ENCODE measurements at regions not wholly inside any gene's neighbourhood (a gene's known extent, or its start where the extent isn't known, plus 50 kb on each side); places are given as distances from the start of the nearest gene placed in this dataset.

DNA sequence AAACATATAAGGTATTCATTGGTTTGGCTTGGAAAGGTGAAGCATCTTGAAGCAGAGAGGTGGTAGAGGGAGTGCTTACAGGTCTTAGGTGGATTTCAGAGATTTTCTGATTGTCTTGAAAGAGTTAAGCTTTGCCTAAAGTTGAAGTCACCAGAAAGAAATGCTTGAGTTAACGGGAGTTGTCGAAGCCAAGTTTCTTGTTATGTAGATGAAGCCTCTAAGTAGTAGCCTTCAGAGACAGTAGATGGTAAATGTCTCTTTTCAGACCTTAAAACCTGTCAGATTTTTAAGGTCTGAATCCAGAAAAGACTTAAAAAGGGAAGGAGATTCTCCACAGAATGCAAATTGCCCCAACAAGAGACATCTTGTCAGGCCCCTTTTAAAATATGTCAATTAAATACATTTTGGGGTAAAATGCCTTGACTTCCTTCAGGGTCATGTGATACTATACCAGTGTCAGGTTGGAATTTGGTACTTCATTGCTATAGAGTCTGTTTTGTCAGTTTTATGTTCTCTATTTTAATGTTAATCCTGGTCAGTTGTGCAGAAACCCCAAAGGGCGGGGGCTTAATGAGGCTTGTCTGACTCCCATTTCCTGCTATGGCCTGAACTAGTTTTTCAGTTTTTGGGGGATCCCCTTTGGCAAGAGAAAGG is 81.0 kb downstream of the PCDH18 start:
- POLR2A ChIA-PET, result no interaction called here
- H3K4me1 ChIP-seq (ENCODE audit: control insufficient read depth, insufficient read depth, low read length), result no peaks in the 10 kb centered on the region

DNA sequence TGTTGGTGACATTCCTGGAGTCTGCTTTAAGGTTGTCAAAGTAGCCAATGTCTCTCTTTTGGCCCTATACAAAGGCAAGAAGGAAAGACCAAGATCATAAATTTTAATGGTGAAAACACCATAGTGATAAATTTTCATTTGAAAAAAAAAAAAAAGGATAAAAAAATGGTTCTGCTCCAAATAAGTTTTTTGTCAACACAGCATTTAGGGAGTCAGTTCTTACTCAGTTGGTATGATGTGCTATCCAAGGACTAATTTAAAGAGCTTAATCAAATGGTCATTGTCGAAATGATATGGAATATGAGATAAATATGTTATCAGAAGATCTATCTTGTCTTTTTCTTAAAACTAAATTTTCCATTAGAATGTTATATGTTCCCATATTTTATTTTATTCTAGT is 83.9 kb downstream of the PCDH18 start:
- POLR2A ChIA-PET, result no interaction called here
- no peak for TF ChIP-seq SIN3A (IDR thresholded peaks at IDR 0.05; ENCODE audit: borderline replicate concordance, insufficient read depth, low read depth, low read length)
- no peak for TF ChIP-seq TCF7L2 (IDR thresholded peaks at IDR 0.05; ENCODE audit: low read depth, low read length)
- TF ChIP-seq, protein P1, sequence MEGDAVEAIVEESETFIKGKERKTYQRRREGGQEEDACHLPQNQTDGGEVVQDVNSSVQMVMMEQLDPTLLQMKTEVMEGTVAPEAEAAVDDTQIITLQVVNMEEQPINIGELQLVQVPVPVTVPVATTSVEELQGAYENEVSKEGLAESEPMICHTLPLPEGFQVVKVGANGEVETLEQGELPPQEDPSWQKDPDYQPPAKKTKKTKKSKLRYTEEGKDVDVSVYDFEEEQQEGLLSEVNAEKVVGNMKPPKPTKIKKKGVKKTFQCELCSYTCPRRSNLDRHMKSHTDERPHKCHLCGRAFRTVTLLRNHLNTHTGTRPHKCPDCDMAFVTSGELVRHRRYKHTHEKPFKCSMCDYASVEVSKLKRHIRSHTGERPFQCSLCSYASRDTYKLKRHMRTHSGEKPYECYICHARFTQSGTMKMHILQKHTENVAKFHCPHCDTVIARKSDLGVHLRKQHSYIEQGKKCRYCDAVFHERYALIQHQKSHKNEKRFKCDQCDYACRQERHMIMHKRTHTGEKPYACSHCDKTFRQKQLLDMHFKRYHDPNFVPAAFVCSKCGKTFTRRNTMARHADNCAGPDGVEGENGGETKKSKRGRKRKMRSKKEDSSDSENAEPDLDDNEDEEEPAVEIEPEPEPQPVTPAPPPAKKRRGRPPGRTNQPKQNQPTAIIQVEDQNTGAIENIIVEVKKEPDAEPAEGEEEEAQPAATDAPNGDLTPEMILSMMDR (IDR thresholded peaks at IDR 0.05), result no peak
- no peak for TF ChIP-seq POLR2AphosphoS5 (IDR thresholded peaks at IDR 0.05; ENCODE audit: low read depth, low read length)
- TF ChIP-seq, protein P2, sequence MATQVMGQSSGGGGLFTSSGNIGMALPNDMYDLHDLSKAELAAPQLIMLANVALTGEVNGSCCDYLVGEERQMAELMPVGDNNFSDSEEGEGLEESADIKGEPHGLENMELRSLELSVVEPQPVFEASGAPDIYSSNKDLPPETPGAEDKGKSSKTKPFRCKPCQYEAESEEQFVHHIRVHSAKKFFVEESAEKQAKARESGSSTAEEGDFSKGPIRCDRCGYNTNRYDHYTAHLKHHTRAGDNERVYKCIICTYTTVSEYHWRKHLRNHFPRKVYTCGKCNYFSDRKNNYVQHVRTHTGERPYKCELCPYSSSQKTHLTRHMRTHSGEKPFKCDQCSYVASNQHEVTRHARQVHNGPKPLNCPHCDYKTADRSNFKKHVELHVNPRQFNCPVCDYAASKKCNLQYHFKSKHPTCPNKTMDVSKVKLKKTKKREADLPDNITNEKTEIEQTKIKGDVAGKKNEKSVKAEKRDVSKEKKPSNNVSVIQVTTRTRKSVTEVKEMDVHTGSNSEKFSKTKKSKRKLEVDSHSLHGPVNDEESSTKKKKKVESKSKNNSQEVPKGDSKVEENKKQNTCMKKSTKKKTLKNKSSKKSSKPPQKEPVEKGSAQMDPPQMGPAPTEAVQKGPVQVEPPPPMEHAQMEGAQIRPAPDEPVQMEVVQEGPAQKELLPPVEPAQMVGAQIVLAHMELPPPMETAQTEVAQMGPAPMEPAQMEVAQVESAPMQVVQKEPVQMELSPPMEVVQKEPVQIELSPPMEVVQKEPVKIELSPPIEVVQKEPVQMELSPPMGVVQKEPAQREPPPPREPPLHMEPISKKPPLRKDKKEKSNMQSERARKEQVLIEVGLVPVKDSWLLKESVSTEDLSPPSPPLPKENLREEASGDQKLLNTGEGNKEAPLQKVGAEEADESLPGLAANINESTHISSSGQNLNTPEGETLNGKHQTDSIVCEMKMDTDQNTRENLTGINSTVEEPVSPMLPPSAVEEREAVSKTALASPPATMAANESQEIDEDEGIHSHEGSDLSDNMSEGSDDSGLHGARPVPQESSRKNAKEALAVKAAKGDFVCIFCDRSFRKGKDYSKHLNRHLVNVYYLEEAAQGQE (IDR thresholded peaks at IDR 0.05; ENCODE audit: insufficient read depth in 1 of 2, low read depth in 2 of 2, low read length in 1 of 2), result no peak
- Histone ChIP-seq H3K27me3 (ENCODE audit: control insufficient read depth, insufficient read depth, low read length) (no peaks in the 10 kb centered on the region), H3K4me1 (ENCODE audit: control insufficient read depth, insufficient read depth, low read length) (peaks cover 3% of the 10 kb centered on the region; the same call in 1 of the 2 replicates), H3K4me3 (ENCODE audit: low read depth in 2 of 2, low read length in 2 of 2) (no peak overlapping the region), H3K27ac (ENCODE audit: low read length) (no peak overlapping the region), H3K9me3 (ENCODE audit: control insufficient read depth, insufficient read depth, low read depth, low read length) (no peaks in the 10 kb centered on the region), H3K36me3 (ENCODE audit: control insufficient read depth, insufficient read depth, low read length) (no peaks in the 10 kb centered on the region)
- CTCF ChIA-PET, result no interaction called here
- BruUV-seq (replicated peaks), result no TSS peak
- in situ Hi-C loops (cut with HindIII; ENCODE audit: low pct_unique_long_range_greater_than_20kb, low sequenced_read_pairs) (no loop called here), intact Hi-C loops (cut with micrococcal nuclease; ENCODE audit: unreplicated experiment) (no loop called here)
- ATAC-seq (no peak), DNase-seq (ENCODE audit: low read depth, low spot score) (no peak)

More for the DNA sequence above, 81.0 kb downstream of the PCDH18 start:
- CTCF ChIA-PET, result no interaction called here
- ATAC-seq (no peak), DNase-seq (ENCODE audit: low read depth, low spot score) (no peak)
- intact Hi-C loops (cut with micrococcal nuclease; ENCODE audit: unreplicated experiment), result no loop called here
- Histone ChIP-seq H3K27ac (ENCODE audit: low read length) (no peak overlapping the region), H3K4me3 (ENCODE audit: low read depth in 2 of 2, low read length in 2 of 2) (no peak overlapping the region), H3K27me3 (ENCODE audit: control insufficient read depth, insufficient read depth, low read length) (no peaks in the 10 kb centered on the region), H3K9me3 (ENCODE audit: control insufficient read depth, insufficient read depth, low read depth, low read length) (no peaks in the 10 kb centered on the region), H3K36me3 (ENCODE audit: control insufficient read depth, insufficient read depth, low read length) (no peaks in the 10 kb centered on the region)
- in situ Hi-C loops (cut with HindIII; ENCODE audit: low pct_unique_long_range_greater_than_20kb, low sequenced_read_pairs), result no loop called here
- no TSS peak for BruUV-seq (replicated peaks)
- TF ChIP-seq, protein P2 (IDR thresholded peaks at IDR 0.05; ENCODE audit: insufficient read depth in 1 of 2, low read depth in 2 of 2, low read length in 1 of 2), result no peak
- no peak for TF ChIP-seq POLR2AphosphoS5 (IDR thresholded peaks at IDR 0.05; ENCODE audit: low read depth, low read length)
- TF ChIP-seq, protein P1 (IDR thresholded peaks at IDR 0.05), result no peak
- no peak for TF ChIP-seq SIN3A (IDR thresholded peaks at IDR 0.05; ENCODE audit: borderline replicate concordance, insufficient read depth, low read depth, low read length)
- no peak for TF ChIP-seq TCF7L2 (IDR thresholded peaks at IDR 0.05; ENCODE audit: low read depth, low read length)

All from Panc1 (cell line).